ENCODE measurements at regions not wholly inside any gene's neighbourhood (a gene's known extent, or its start where the extent isn't known, plus 50 kb on each side); places are given as distances from the start of the nearest gene placed in this dataset.
"Not testable (repeated sequence)": the region's sequence is repeated elsewhere in the genome, so short reads cannot be mapped to it uniquely, and the experiment has no call there.

GRCh38 chr7:85386460-85386859 is 199.6 kb upstream of the SEMA3D start:
- FAIRE-seq: no peak

GRCh38 chr7:85384392-85384791 is 197.5 kb upstream of the SEMA3D start:
- FAIRE-seq: no peak

GRCh38 chr7:85381212-85381611 is 194.4 kb upstream of the SEMA3D start:
- no peak for FAIRE-seq

GRCh38 chr7:85376589-85376988 is 189.7 kb upstream of the SEMA3D start:
- FAIRE-seq: no peak

DNA sequence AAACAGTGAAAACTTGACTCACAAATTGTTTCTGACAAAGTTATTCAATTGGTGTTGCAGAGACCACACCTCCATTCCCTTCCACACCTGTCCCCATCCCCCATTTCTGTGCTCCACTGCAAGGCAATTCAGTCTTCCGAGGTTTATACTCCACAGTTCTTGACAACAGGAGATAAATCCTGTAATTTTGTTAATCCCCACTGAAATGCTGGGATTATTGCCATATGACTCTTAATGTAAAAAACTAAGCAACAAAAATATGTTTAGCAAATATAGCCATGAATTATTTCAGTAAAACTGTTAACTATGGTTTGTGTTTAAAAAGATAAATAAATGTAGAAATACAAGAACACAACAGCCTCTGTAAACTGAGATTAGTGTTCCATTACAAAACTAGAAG is 170.1 kb upstream of the SEMA3D start:
- FAIRE-seq: no peak

- FAIRE-seq: no peak
Observed at GRCh38 chr7:85343484-85343883, 156.6 kb upstream of the SEMA3D start.

DNA sequence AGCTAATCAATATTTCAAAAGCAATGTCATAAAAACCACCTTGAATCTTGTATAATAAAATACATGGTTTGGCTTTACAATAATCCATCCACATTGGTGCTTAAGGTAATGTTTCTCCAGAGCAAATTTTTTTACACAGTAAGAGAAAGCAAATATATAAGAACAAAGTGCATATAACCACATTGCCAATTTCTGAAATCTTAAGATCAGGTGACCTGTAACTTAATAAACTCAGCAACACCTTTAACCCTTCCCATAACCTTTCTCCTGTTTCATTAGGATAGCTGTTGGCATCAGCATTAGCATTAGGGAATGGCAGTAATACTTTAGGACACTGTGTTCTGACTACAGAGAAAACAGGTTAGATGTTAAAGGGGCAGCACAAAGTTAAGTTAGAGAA is 155.9 kb upstream of the SEMA3D start:
- FAIRE-seq: no peak

DNA sequence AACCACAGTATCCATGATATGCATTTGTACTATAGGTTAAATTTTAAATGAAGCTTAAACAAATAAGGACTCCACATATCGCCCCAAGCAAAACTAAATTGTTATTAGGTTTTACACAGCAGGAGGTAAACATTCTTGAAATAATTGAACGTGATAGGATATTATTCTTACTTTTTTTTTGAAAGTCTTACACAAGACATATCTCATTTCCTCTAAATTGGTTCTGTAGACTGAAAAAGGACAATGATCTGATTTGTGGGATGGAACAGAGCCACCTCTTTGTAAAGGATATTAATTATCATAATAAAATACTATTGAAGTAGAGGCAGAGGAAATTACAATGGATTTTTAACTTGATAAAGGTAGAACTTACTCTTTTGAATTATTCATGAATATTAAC is 155.1 kb upstream of the SEMA3D start:
- FAIRE-seq: no peak

DNA sequence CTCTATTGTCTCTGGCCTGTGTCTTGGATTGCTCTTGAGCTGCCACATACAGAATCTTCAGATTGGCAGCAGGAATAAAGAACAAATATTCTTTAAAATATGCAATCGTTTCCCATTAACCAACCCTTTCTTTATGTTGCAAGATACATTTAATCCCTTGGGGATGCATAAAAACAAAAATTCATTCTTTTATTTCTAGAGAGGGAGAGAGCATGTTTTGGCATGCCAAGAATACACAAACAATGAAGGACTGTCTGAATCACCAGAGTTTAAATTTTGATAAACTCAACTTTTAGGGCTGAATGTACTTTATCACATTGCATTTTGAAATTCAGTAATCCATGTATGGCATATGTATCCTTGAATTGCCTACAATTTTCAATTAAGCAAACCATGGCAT is 154.3 kb upstream of the SEMA3D start:
- no peak for FAIRE-seq

DNA sequence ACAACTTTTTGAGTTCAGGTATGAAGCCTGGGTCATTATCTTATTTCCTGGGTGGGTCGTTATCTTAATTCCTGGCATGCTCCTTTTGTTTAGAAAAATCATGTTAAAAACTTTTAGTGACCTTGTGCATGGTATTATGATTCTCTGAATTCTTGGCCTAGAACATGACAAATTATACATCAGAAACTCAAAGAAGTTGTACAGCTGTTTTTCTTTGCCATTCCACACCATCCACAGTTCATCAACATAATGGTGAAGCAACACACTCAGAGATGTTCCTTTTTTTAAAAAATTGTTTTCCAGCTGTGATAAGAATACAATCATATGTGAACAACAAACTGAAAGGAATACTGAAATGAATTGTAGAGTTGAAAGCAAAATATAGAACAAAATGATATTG is 149.2 kb upstream of the SEMA3D start:
- no peak for FAIRE-seq

DNA sequence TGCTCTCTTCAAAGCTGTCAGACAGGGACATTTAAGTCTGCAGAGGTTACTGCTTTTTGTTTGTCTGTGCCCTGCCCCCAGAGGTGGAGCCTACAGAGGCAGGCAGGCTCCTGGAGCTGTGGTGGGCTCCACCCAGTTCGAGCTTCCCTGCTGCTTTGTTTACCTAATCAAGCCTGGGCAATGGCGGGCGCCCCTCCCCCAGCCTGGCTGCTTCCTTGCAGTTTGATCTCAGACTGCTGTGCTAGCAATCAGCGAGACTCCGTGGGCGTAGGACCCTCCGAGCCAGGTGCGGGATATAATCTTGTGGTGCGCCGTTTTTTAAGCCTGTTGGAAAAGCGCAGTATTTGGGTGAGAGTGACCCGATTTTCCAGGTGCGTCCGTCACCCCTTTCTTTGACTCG is 148.3 kb upstream of the SEMA3D start:
- FAIRE-seq: not testable (repeated sequence)

GRCh38 chr7:85328456-85328998 is 141.7 kb upstream of the SEMA3D start:
- FAIRE-seq: no peak

DNA sequence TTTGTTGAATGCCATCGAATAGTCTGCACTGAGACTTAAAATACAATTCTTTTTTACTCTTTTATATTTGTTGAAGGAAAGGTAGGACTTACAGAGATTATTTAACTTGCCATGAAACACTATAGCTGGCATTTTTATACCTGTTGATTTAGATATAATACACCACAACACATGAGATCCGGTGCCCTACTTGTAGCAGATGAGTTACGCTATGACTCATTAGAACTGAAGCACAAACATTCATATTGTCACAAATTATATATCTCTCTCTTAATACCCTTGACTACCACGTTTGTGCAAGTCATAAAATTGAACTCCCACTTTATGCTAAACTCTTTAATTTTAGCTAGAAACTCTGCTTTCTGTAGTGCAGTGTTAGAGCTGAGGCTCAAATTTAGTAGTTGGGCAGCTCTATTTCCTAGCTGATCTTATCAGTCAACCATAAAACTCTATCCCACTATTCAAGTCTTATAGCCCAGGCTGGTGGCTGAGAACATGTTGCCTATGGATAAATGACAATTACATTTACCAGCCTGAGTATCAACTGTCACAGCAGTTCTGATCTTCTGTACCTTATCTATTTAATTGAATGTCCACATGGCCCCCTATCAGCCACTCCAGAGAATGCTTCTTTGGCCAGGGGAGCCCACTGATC is 137.4 kb upstream of the SEMA3D start:
- no peak for FAIRE-seq

GRCh38 chr7:85322252-85322651 is 135.4 kb upstream of the SEMA3D start:
- FAIRE-seq: no peak

GRCh38 chr7:85320699-85321476 is 134.0 kb upstream of the SEMA3D start:
- FAIRE-seq: no peak

DNA sequence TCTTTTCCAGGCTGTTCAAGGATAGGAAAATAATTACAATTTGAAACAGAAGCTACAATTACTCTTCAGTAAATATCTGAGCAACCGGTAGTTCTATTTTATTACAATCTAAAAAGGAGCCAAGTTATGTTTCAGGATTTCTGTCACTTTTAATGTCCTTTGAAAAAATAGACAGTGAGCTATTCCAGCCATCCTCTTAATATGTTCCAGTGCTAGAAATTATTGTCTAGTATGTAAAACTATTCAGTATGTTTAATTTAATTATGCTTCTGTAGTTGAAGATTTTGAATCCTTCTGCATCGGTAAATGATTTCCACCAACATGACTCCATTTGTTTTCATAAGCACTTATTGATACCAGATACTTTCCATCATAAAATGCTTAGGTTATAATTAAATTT is 129.6 kb upstream of the SEMA3D start:
- FAIRE-seq: no peak

DNA sequence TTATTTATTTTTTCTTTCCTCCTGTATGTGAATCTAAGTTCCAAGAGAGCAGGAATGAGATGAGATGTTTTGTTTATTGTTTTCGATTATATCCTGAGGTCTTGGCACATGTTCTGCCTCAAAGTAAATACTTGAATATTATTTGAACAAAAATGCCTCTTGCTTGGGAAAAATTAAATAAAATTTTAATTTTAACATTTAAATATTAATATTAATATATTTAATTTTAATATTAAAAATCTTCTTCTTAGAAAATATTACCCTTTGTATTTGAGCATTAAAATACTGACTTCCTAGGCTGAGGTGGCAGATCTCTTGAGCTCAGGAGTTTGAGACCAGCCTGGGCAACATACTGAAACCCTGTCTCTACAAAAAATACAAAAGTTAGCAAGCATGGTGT is 123.4 kb upstream of the SEMA3D start:
- FAIRE-seq: no peak

DNA sequence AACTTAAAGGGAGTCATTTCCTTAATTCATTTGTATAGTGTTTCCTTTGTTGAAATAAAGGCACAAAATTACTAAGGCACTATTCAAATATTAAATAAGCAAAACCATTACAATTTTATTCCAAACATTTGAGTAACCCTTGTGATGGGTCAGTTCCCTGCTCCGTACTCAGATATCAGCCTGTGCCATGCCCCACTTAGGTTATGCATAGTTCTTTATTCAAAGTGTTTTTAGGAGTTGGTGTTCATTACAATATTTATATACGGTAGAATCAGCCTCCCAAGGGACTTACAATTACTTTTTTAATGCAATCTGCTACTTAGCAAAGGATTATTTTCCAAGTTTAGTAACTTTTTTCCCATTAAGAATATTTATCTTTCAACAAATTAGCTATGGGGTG is 119.3 kb upstream of the SEMA3D start:
- no peak for FAIRE-seq

GRCh38 chr7:85294176-85294575 is 107.3 kb upstream of the SEMA3D start:
- no peak for FAIRE-seq

DNA sequence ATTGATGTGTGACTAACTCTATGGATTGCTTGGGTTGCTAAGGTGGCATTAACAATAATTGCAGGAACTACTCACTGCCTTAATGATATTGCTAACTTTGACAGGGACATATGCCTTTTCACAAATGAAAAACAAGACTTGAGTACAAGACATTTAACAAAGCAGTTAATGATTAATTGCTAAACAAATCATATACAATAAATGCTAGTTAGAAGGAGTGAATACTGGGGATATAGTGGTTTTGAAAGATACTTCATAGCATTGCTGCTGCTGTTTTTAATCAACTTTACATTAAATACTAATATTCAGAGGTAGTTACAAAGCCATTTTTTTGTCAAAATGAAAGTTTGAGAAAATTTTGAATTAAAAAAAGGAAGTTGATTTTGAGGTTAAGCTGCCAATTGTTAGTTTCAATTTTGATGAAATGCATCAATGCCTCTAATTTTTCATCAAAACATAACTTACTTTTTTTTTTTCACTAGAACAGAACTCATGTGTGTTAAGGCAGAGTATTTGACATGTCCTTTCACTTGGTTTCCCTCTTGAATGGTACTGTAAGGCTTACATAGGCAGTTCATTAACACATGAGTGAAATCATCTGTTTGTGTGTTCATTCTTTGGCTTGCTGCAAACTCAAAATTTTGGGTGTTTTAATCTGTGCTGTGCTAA is 106.2 kb upstream of the SEMA3D start:
- no peak for FAIRE-seq

DNA sequence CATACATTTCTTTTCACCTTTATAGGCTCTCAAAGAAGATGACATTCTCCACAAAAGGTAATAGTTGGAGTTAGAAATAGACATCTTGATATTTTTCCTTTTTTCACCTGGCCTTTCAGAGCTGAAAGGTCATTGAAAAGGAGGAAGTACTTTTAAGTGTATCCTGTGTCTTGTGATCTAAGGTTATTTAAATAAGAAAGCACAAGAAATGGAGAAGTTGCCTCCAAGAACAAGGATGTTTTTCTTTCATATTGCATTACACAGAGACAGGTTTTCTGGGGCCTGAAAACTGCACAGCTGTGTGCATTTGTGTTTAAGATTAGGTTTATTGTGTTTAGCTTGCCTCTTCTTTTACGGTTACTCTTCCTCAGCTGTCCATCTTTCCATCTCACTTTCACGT is 103.4 kb upstream of the SEMA3D start:
- FAIRE-seq: no peak

DNA sequence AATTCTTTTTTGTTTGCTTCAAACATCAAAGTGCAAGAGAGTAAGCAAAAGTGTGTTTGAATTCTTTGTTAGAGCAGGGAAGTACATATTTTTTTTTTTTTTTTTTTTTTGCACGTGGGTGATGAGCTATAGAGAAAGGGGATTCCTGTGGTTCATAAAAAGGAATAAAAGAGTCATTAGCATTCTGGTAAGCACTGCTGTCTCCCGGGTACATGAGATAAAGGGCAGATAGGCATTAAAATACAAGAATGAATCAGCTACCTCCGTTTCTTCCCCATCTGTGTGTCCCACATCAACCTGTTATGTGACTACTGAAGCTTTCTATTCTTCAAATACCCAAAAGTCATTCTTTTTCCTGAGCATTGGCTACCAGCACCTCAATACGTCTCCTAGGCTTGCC is 102.4 kb upstream of the SEMA3D start:
- no peak for FAIRE-seq

GRCh38 chr7:85287106-85287825 is 100.4 kb upstream of the SEMA3D start:
- FAIRE-seq: no peak
